Activated CD4-positive, alpha-beta T cell treated with anti-CD3 and anti-CD28 coated beads, Interleukin-2, amount 10 ng/mL, durations not matched to agents 24 days and 14 days (primary cell): ENCODE measurements at regions not wholly inside any gene's neighbourhood (a gene's known extent, or its start where the extent isn't known, plus 50 kb on each side); places are given as distances from the start of the nearest gene placed in this dataset.

Experiments
- DNase-seq: peaks from one replicate; pipeline ENCODE4 v3.0.0; 2022
- H3K27ac Mint-ChIP-seq: one replicate; pipeline ENCODE4 v1.8.0; 2022; ENCODE audit warnings: mild to moderate bottlenecking, mixed read lengths
- H3K27me3 Mint-ChIP-seq: one replicate; pipeline ENCODE4 v1.8.0; 2022; ENCODE audit warnings: mixed read lengths
- H3K36me3 Mint-ChIP-seq: one replicate; pipeline ENCODE4 v1.8.0; 2022; ENCODE audit warnings: low read depth, mild to moderate bottlenecking, mixed read lengths
- H3K4me1 Mint-ChIP-seq: one replicate; pipeline ENCODE4 v1.8.0; 2021; ENCODE audit warnings: mixed read lengths
- H3K4me3 Mint-ChIP-seq: one replicate; pipeline ENCODE4 v1.8.0; 2022; ENCODE audit warnings: mild to moderate bottlenecking, moderate library complexity, mixed read lengths
- H3K9me3 Mint-ChIP-seq: one replicate; pipeline ENCODE4 v1.8.0; 2021; ENCODE audit warnings: mixed read lengths
- intact Hi-C: fragments of 100-400 bp; cut with micrococcal nuclease; formaldehyde crosslinking; loops from one replicate; pipeline ENCODE4 v1.15.1; 2023

- no peak for DNase-seq
- no peaks in the 10 kb centered on the region for H3K9me3 Mint-ChIP-seq
- H3K27me3 Mint-ChIP-seq = peaks cover 8% of the 10 kb centered on the region
- H3K4me1 Mint-ChIP-seq = no peaks in the 10 kb centered on the region
- intact Hi-C loops = no loop called here
- no peak overlapping the region for H3K27ac Mint-ChIP-seq
- H3K36me3 Mint-ChIP-seq = no peaks in the 10 kb centered on the region
- H3K4me3 Mint-ChIP-seq = no peak overlapping the region
These were observed 211.4 kb upstream of the RTL1 start for GRCh38 chr14:101114726-101115515.

- Mint-ChIP-seq H3K27me3 (peaks cover 9% of the 10 kb centered on the region), H3K4me3 (no peak overlapping the region), H3K36me3 (no peaks in the 10 kb centered on the region), H3K27ac (no peak overlapping the region), H3K4me1 (no peaks in the 10 kb centered on the region), H3K9me3 (no peaks in the 10 kb centered on the region)
- intact Hi-C loops = no loop called here
- DNase-seq = no peak
These were observed 212.1 kb upstream of the RTL1 start for GRCh38 chr14:101115652-101116051.

- intact Hi-C loops = no loop called here
- Mint-ChIP-seq H3K27me3 (peaks cover 9% of the 10 kb centered on the region), H3K9me3 (no peaks in the 10 kb centered on the region), H3K27ac (no peak overlapping the region), H3K4me1 (peaks cover 2% of the 10 kb centered on the region), H3K36me3 (no peaks in the 10 kb centered on the region), H3K4me3 (no peak overlapping the region)
- DNase-seq = no peak
These were observed 212.5 kb upstream of the RTL1 start for GRCh38 chr14:101116065-101116464.

- DNase-seq = no peak
- intact Hi-C loops = no loop called here
These were observed 213.1 kb upstream of the RTL1 start for GRCh38 chr14:101116486-101117130.

GRCh38 chr14:101117543-101117942 lies 214.0 kb upstream of the RTL1 start:
- Mint-ChIP-seq H3K4me1 (peaks cover 2% of the 10 kb centered on the region), H3K27me3 (peaks cover 9% of the 10 kb centered on the region), H3K27ac (no peak overlapping the region), H3K36me3 (no peaks in the 10 kb centered on the region), H3K4me3 (no peak overlapping the region), H3K9me3 (no peaks in the 10 kb centered on the region)
- no peak for DNase-seq
- intact Hi-C loops = no loop called here

More at GRCh38 chr14:101116486-101117130, 213.1 kb upstream of the RTL1 start:
- Mint-ChIP-seq H3K27me3 (peaks cover 9% of the 10 kb centered on the region), H3K36me3 (no peaks in the 10 kb centered on the region), H3K9me3 (no peaks in the 10 kb centered on the region), H3K4me1 (peaks cover 2% of the 10 kb centered on the region), H3K4me3 (no peak overlapping the region), H3K27ac (no peak overlapping the region)

- Mint-ChIP-seq H3K9me3 (no peaks in the 10 kb centered on the region), H3K36me3 (no peaks in the 10 kb centered on the region), H3K27ac (no peak overlapping the region), H3K27me3 (peaks cover 9% of the 10 kb centered on the region), H3K4me1 (peaks cover 2% of the 10 kb centered on the region), H3K4me3 (no peak overlapping the region)
- DNase-seq = no peak
- intact Hi-C loops = no loop called here
These were observed 214.7 kb upstream of the RTL1 start for GRCh38 chr14:101118233-101118632.

- Mint-ChIP-seq H3K4me1 (peaks cover 2% of the 10 kb centered on the region), H3K27ac (no peak overlapping the region)
- intact Hi-C loops = no loop called here
These were observed 215.4 kb upstream of the RTL1 start for GRCh38 chr14:101118746-101119591.

GRCh38 chr14:101119830-101120571 lies 216.5 kb upstream of the RTL1 start:
- Mint-ChIP-seq H3K4me1 (peaks cover 2% of the 10 kb centered on the region), H3K4me3 (no peak overlapping the region), H3K9me3 (no peaks in the 10 kb centered on the region), H3K27me3 (peaks cover 9% of the 10 kb centered on the region), H3K36me3 (no peaks in the 10 kb centered on the region), H3K27ac (no peak overlapping the region)
- DNase-seq = no peak
- intact Hi-C loops = no loop called here

More at GRCh38 chr14:101118746-101119591, 215.4 kb upstream of the RTL1 start:
- H3K4me3 Mint-ChIP-seq = no peak overlapping the region
- H3K9me3 Mint-ChIP-seq = no peaks in the 10 kb centered on the region
- DNase-seq = no peak
- H3K36me3 Mint-ChIP-seq = no peaks in the 10 kb centered on the region
- H3K27me3 Mint-ChIP-seq = peaks cover 9% of the 10 kb centered on the region

GRCh38 chr14:101120641-101121507 lies 217.4 kb upstream of the RTL1 start:
- no peak overlapping the region for H3K27ac Mint-ChIP-seq
- H3K36me3 Mint-ChIP-seq = no peaks in the 10 kb centered on the region
- H3K27me3 Mint-ChIP-seq = peaks cover 9% of the 10 kb centered on the region
- intact Hi-C loops = no loop called here
- DNase-seq = peak; percentile 66
- no peaks in the 10 kb centered on the region for H3K9me3 Mint-ChIP-seq
- H3K4me3 Mint-ChIP-seq = peak overlapping the region; percentile 50
- peaks cover 2% of the 10 kb centered on the region for H3K4me1 Mint-ChIP-seq

- H3K4me1 Mint-ChIP-seq = peaks cover 2% of the 10 kb centered on the region
- H3K27me3 Mint-ChIP-seq = peaks cover 9% of the 10 kb centered on the region
- intact Hi-C loops = no loop called here
- peak overlapping the region; percentile 50 for H3K4me3 Mint-ChIP-seq
- H3K36me3 Mint-ChIP-seq = no peaks in the 10 kb centered on the region
- DNase-seq = no peak
- H3K9me3 Mint-ChIP-seq = no peaks in the 10 kb centered on the region
- H3K27ac Mint-ChIP-seq = no peak overlapping the region
These were observed 218.1 kb upstream of the RTL1 start for GRCh38 chr14:101121508-101122139.

- Mint-ChIP-seq H3K4me3 (no peak overlapping the region), H3K36me3 (no peaks in the 10 kb centered on the region), H3K9me3 (no peaks in the 10 kb centered on the region), H3K27ac (no peak overlapping the region), H3K4me1 (peaks cover 2% of the 10 kb centered on the region), H3K27me3 (peaks cover 9% of the 10 kb centered on the region)
- intact Hi-C loops = no loop called here
- DNase-seq = peak; percentile 44
These were observed 219.0 kb upstream of the RTL1 start for GRCh38 chr14:101122237-101123141.
